Astrocyte of the cerebellum (primary cell): ENCODE measurements at regions not wholly inside any gene's neighbourhood (a gene's known extent, or its start where the extent isn't known, plus 50 kb on each side); places are given as distances from the start of the nearest gene placed in this dataset.

Source experiments
- DNase-seq: peaks from one replicate; pipeline ENCODE4 v3.0.0-alpha.2; 2011; ENCODE audit warnings: low read depth
- H3K4me3 ChIP-seq: 2 replicates; pipeline ENCODE4 v1.5.1; 2011; ENCODE audit warnings: mild to moderate bottlenecking, low read depth, low read length, moderate library complexity
- in situ Hi-C: cut with HindIII; loops from 2 replicates; pipeline ENCODE4 v1.10.0; 2017; ENCODE audit warnings: low sequenced_read_pairs
- TF ChIP-seq, protein P1 (sequence below): IDR thresholded peaks from 2 replicates; pipeline ENCODE4 v1.5.1; 2012; ENCODE audit warnings: low read length, low read depth, moderate library complexity, mild to moderate bottlenecking; ENCODE audit errors: missing control alignments

DNA sequence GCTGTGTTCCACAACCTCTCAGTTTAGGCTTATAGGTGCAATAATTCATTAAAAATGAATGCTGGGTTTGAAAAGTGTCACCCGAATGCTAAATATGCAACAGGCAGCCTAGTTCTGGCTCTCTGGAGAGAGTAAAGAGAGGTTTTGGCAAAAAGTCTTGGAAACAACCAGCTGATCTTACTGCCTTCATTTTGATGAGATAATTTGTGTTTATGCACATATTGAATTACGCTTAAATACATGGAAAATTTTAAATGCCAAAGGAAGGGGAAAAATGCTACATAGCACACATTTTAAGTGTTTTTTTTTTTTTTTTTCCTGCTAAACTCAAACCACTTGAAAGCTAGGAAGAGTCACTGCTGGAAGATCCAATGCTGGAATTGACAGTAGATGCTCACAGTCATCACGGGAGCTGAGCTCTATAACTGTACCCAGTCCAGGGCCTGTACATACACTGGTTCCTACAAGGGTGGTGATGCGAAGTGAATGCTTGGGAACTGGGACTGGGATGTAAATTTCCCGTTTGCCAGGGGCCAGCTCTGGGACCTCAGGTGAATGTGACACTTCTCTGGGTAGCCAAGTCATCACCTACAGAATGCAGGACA lies 151.5 kb downstream of the PFKFB3 start:
- no peak for DNase-seq
- TF ChIP-seq, protein P1, sequence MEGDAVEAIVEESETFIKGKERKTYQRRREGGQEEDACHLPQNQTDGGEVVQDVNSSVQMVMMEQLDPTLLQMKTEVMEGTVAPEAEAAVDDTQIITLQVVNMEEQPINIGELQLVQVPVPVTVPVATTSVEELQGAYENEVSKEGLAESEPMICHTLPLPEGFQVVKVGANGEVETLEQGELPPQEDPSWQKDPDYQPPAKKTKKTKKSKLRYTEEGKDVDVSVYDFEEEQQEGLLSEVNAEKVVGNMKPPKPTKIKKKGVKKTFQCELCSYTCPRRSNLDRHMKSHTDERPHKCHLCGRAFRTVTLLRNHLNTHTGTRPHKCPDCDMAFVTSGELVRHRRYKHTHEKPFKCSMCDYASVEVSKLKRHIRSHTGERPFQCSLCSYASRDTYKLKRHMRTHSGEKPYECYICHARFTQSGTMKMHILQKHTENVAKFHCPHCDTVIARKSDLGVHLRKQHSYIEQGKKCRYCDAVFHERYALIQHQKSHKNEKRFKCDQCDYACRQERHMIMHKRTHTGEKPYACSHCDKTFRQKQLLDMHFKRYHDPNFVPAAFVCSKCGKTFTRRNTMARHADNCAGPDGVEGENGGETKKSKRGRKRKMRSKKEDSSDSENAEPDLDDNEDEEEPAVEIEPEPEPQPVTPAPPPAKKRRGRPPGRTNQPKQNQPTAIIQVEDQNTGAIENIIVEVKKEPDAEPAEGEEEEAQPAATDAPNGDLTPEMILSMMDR, result no peak
- in situ Hi-C loops, result no loop called here
- H3K4me3 ChIP-seq, result no peak overlapping the region

DNA sequence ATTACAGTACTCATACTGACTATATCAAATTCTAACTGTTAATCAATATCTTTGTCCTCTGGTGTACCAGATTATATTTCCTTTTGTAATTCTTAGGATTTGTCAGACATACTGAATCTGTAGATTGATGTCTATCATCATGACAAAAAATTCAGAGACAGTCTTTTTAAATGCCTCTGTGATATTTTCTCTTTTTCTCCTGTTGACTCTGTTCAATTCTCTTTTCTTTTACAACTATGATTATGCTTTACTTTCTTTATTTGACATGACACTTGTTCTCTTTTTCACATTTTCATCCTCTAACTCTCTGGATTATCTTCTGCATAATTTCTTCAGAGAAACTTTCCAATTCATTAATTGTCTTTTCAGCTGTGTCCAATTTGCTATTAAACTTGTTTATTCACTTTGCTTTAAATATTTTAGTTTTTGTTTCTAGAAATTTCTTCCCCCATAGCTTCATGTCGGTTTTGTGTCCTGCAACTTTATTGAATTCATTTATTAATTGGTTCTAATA lies 153.6 kb downstream of the PFKFB3 start:
- in situ Hi-C loops, result no loop called here
- no peak for DNase-seq

DNA sequence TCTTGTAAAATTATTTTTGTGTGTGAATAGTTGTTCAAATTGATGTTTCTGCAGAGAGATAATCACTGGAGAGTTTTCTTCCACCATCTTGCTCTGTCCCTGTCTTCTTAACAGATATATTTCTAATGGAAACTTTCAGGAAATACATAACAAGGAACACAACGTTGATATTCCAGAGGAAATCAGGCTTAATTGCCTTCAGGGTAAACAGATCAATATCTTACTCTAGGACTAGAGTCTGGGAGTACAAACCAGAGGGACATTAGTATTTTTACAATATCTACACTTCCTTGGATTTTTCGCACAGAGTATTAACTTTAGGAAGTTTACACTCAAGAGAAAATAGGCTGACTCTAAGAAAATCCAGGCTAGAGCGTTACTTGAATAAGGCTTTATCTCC lies 159.1 kb downstream of the PFKFB3 start:
- no peak overlapping the region for H3K4me3 ChIP-seq
- DNase-seq, result no peak
- in situ Hi-C loops, result loop anchor here (10.0 kb wide), 1 partner anchor 47 kb away; no protein-coding TSS in a partner anchor
- TF ChIP-seq, protein P1, result no peak

More for the DNA sequence above, 153.6 kb downstream of the PFKFB3 start:
- TF ChIP-seq, protein P1, result no peak
- H3K4me3 ChIP-seq, result no peak overlapping the region

DNA sequence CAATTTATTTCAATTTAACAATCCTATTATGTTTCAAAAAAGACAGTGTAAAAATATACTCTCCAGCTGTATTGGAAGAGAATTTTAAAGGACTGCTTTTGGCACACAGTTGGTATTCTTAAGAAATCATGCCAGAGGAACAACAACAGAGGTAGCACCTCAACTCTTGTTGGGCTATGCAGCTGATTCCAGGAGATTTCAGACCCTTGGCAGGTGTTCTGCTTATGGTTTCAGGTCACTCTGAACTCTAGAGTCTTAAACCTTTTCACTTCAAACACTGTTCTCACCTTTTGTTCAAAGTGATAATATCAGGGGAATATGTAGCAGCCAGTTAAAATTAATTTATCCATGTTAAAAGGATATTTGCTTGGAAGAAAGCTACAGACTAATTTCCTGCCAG lies 160.1 kb downstream of the PFKFB3 start:
- no peak for DNase-seq
- in situ Hi-C loops, result loop anchor here (10.0 kb wide), 1 partner anchor 48 kb away; no protein-coding TSS in a partner anchor
- no peak overlapping the region for H3K4me3 ChIP-seq
- TF ChIP-seq, protein P1, result no peak

DNA sequence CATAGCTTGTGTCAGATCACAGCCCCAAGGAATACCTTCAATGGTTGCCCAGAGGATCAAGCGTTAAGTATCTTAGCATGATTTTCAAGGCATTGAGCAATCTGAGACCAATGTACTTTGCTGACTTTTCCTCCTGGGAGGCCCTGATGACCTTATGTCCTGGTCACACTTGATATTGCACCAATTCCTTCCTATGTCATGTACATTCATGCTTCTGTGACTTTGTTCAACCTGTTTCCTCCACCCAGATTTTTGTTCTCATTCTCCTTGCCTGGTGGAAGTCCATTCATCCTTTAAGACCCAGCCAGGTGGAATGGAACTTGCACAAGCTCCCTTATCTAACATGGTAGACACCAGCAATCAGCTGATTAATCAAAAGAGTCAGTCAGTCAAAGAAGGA lies 160.8 kb downstream of the PFKFB3 start:
- in situ Hi-C loops, result loop anchor here (10.0 kb wide), 1 partner anchor 49 kb away; no protein-coding TSS in a partner anchor
- H3K4me3 ChIP-seq, result no peak overlapping the region
- DNase-seq, result no peak
- TF ChIP-seq, protein P1, result no peak

DNA sequence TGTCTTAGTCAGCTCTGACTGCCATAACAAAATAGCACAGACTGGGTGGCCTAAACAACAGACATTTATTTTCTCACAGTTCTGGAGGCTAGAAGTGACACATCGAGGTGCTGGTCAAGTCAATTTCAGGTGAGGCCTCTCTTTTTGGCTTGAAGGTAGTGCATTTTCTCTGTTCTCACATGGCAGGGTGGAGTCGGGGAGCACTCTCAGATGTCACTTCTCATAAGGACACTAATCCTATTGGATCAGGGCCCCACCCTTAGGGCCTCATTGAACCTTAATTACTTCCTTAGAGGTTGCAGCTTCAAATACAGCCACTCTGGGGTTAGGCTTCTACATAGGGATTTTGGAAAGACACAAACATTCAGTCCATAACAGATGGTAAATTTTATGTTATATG lies 161.6 kb downstream of the PFKFB3 start:
- TF ChIP-seq, protein P1, result no peak
- no peak overlapping the region for H3K4me3 ChIP-seq
- in situ Hi-C loops, result loop anchor here (10.0 kb wide), 1 partner anchor 49 kb away; no protein-coding TSS in a partner anchor
- DNase-seq, result no peak
